ENCODE measurements at regions not wholly inside any gene's neighbourhood (a gene's known extent, or its start where the extent isn't known, plus 50 kb on each side); places are given as distances from the start of the nearest gene placed in this dataset.

DNA sequence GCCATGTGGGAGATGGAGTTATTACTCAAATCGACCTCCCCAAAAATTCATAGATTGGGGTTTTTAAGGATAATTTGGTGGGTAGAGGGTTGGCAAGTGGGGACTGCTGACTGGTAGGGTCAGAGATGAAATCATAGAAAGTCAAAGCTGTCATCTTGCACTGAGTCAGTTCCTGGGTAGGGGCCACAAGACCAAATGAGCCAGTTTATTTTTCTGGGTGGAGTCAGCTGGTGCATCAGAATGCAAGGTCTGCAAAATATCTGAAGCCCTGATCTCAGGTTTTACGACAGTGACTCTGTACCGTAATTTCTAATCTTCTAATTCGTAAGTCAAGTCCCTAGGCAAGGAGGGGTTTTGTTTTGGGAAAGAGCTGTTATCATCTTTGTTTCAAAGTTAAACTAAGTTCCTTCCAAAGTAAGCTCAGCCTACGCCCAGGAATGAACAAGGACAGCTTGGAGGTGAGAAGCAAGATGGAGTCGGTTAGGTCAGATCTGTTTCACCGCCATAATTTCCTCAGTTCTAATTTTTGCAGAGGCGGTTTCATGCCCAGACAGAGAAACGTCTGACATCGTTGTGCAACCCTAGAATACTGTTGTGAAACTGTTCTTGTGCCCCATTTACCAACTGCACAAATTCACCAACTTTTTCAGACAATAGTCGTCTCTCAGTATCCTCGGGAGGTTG is 104.5 kb upstream of the SFSWAP start (continued):
- no peak for TF ChIP-seq NFYB (IDR thresholded peaks at IDR 0.05; ENCODE audit: extremely low read depth, insufficient read length)
- peak; percentile 60 for TF ChIP-seq CEBPB (tag; IDR thresholded peaks at IDR 0.05)
- no peak for TF ChIP-seq RCOR1 (IDR thresholded peaks at IDR 0.05; ENCODE audit: borderline replicate concordance in 1 of 2, low read depth in 2 of 2, low read length in 2 of 2)
- no peak for TF ChIP-seq SIN3B (IDR thresholded peaks at IDR 0.05; ENCODE audit: low read depth)
- no peak for TF ChIP-seq ZNF431 (CRISPR knock-in tag; IDR thresholded peaks at IDR 0.05)
- TF ChIP-seq DPF2 (IDR thresholded peaks at IDR 0.05), result no peak
- no peak for TF ChIP-seq MBD1 (CRISPR knock-in tag; IDR thresholded peaks at IDR 0.05)
- TF ChIP-seq ZNF316 (IDR thresholded peaks at IDR 0.05), result peak; percentile 83
- TF ChIP-seq CXXC5 (CRISPR knock-in tag; IDR thresholded peaks at IDR 0.05), result peak; percentile 64; the same call in 1 of the 2 replicates
- TF ChIP-seq, protein P1, sequence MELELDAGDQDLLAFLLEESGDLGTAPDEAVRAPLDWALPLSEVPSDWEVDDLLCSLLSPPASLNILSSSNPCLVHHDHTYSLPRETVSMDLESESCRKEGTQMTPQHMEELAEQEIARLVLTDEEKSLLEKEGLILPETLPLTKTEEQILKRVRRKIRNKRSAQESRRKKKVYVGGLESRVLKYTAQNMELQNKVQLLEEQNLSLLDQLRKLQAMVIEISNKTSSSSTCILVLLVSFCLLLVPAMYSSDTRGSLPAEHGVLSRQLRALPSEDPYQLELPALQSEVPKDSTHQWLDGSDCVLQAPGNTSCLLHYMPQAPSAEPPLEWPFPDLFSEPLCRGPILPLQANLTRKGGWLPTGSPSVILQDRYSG (tag; conservative IDR thresholded peaks at IDR 0.05; ENCODE audit: low read depth), result peak; percentile 93
- TF ChIP-seq SLC30A9 (CRISPR knock-in tag; IDR thresholded peaks at IDR 0.05), result no peak
- no peak for TF ChIP-seq SRSF7 (optimal IDR thresholded peaks at IDR 0.05; ENCODE audit: low read depth, low read length)
- TF ChIP-seq CAMTA2 (CRISPR knock-in tag; conservative IDR thresholded peaks at IDR 0.05), result no peak
- TF ChIP-seq PPARD (CRISPR knock-in tag; IDR thresholded peaks at IDR 0.05), result 0 out of 2 replicates have a peak, but pooled peaks have one; percentile 37
- no peak for TF ChIP-seq ZNF253 (CRISPR knock-in tag; conservative IDR thresholded peaks at IDR 0.05)
- TF ChIP-seq ASH1L (IDR thresholded peaks at IDR 0.05; ENCODE audit: borderline replicate concordance, low read depth, partially characterized antibody), result no peak
- TF ChIP-seq NBN (IDR thresholded peaks at IDR 0.05; ENCODE audit: low read depth), result no peak
- TF ChIP-seq STAT5A (IDR thresholded peaks at IDR 0.05; ENCODE audit: borderline replicate concordance, low read length), result no peak
- peak; percentile 77 for TF ChIP-seq ZNF239 (CRISPR knock-in tag; IDR thresholded peaks at IDR 0.05)
- TF ChIP-seq POLR2AphosphoS2 (IDR thresholded peaks at IDR 0.05; ENCODE audit: low read length), result no peak
- no peak for TF ChIP-seq ZNF23 (CRISPR knock-in tag; IDR thresholded peaks at IDR 0.05)
- TF ChIP-seq GTF2F1 (IDR thresholded peaks at IDR 0.05; ENCODE audit: low read depth, low read length), result no peak
- no peak for TF ChIP-seq BRCA1 (IDR thresholded peaks at IDR 0.05)
- TF ChIP-seq BRCA1 (CRISPR knock-in tag; IDR thresholded peaks at IDR 0.05), result no peak
- no peak for TF ChIP-seq EHMT2 (IDR thresholded peaks at IDR 0.05)
- no peak for TF ChIP-seq ZNF717 (CRISPR knock-in tag; IDR thresholded peaks at IDR 0.05)
- TF ChIP-seq SIN3A (IDR thresholded peaks at IDR 0.05; ENCODE audit: borderline replicate concordance in 2 of 2, control insufficient read depth in 1 of 2, low read depth in 2 of 2, low read length in 2 of 2), result no peak
- TF ChIP-seq ZNF133 (CRISPR knock-in tag; IDR thresholded peaks at IDR 0.05), result peak; percentile 39; the same call in 1 of the 2 replicates
- peak; percentile 81 for TF ChIP-seq C11orf30 (IDR thresholded peaks at IDR 0.05; ENCODE audit: low read depth)
- TF ChIP-seq ZNF197 (CRISPR knock-in tag; IDR thresholded peaks at IDR 0.05; ENCODE audit: low read depth), result peak; percentile 91
- TF ChIP-seq BDP1 (IDR thresholded peaks at IDR 0.05; ENCODE audit: insufficient read depth, insufficient read length), result no peak
